Endothelial cell of umbilical vein (primary cell): ENCODE measurements at regions not wholly inside any gene's neighbourhood (a gene's known extent, or its start where the extent isn't known, plus 50 kb on each side); places are given as distances from the start of the nearest gene placed in this dataset.

ENCODE experiments used
- BruUV-seq: library from RNA; stranded (reverse); fragments of 400-500 nt; replicated peaks from 2 replicates; lab custom pipeline; 2021; lab: Mats Ljungman, UMichigan
- CTCF ChIA-PET: fragments of 300-600, 350-600 bp; sonication (Branson Sonifier 250); formaldehyde crosslinking; loops from one replicate; lab custom pipeline; 2021; ENCODE audit warnings: antibody characterized with exemption, inconsistent platforms; lab: Charles Lee
- POLR2A ChIA-PET: fragments of 300-600, 350-600 bp; sonication (Branson Sonifier 250); formaldehyde crosslinking; loops from one replicate; lab custom pipeline; 2021; ENCODE audit warnings: antibody characterized with exemption, inconsistent platforms; lab: Charles Lee
- DNase-seq: peaks from one replicate; pipeline ENCODE4 v3.0.0-alpha.2; 2011; ENCODE audit warnings: low read depth, low spot score
- FAIRE-seq: peaks from 2 replicates; lab custom pipeline; 2011; peaks lifted over from hg19 to GRCh38; lab: Jason Lieb, UNC
- H2AFZ ChIP-seq: 2 replicates; pipeline ENCODE4 v1.6.0; 2012; ENCODE audit warnings: low read depth, low read length, control low read depth, inconsistent platforms
- H3K27ac ChIP-seq: 2 replicates; pipeline ENCODE4 v1.5.1; 2011; ENCODE audit warnings: low read depth, mild to moderate bottlenecking, control low read depth, low read length, moderate library complexity; ENCODE audit not compliant: insufficient read depth
- H3K27me3 ChIP-seq, 2 experiments: 2 replicates each; pipeline versions ENCODE4 v1.6.0 to v1.6.1; 2011; ENCODE audit warnings: low read length in 2 of 2, mixed read lengths in 1 of 2; ENCODE audit not compliant: control insufficient read depth in 2 of 2, insufficient read depth in 2 of 2
- H3K36me3 ChIP-seq, 2 experiments: 2 replicates in 1 of 2; 3 replicates in 1 of 2; pipeline ENCODE4 v1.5.1; 2011; ENCODE audit warnings: low read length in 2 of 2, mild to moderate bottlenecking in 1 of 2, moderate library complexity in 1 of 2; ENCODE audit not compliant: control insufficient read depth in 2 of 2, insufficient read depth in 2 of 2; ENCODE audit errors: extremely low read depth in 1 of 2
- H3K4me1 ChIP-seq: 3 replicates; pipeline ENCODE4 v1.5.1; 2011; ENCODE audit warnings: mild to moderate bottlenecking, low read length; ENCODE audit not compliant: control insufficient read depth, insufficient read depth; ENCODE audit errors: extremely low read depth
- H3K4me2 ChIP-seq: 2 replicates; pipeline ENCODE4 v1.6.1; 2011; ENCODE audit warnings: low read length, control low read depth, mixed read lengths; ENCODE audit not compliant: insufficient read depth
- H3K4me3 ChIP-seq, 3 experiments: fragments of 200-600 bp in 1 of 3; sonication (generic), shearing (Covaris generic) in 1 of 3; replicated peaks in 1 of 3; 2 replicates each; pipeline ENCODE4 v1.5.1; 2011 to 2016; ENCODE audit warnings: control low read depth in 3 of 3, low read length in 3 of 3, mild to moderate bottlenecking in 2 of 3, inconsistent platforms in 1 of 3, low read depth in 1 of 3, moderate library complexity in 1 of 3; ENCODE audit not compliant: insufficient read depth in 1 of 3
- H3K79me2 ChIP-seq: 2 replicates; pipeline ENCODE4 v1.6.0; 2012; ENCODE audit warnings: low read length, inconsistent platforms; ENCODE audit not compliant: control insufficient read depth, insufficient read depth
- H3K9ac ChIP-seq: replicated peaks from 2 replicates; pipeline ENCODE3; 2011; ENCODE audit warnings: low read length, control low read depth; ENCODE audit not compliant: insufficient read depth; ENCODE audit errors: extremely low read depth
- H3K9me1 ChIP-seq: replicated peaks from 3 replicates; pipeline ENCODE4 v1.6.0; 2011; ENCODE audit warnings: mild to moderate bottlenecking, low read length; ENCODE audit not compliant: control insufficient read depth, insufficient read depth; ENCODE audit errors: extremely low read depth
- H3K9me3 ChIP-seq: replicated peaks from 2 replicates; pipeline ENCODE4 v1.5.1; 2012; ENCODE audit warnings: low read length, inconsistent platforms; ENCODE audit not compliant: control insufficient read depth, insufficient read depth
- H4K20me1 ChIP-seq: replicated peaks from 2 replicates; pipeline ENCODE3; 2011; ENCODE audit warnings: mild to moderate bottlenecking, low read length; ENCODE audit not compliant: control insufficient read depth, insufficient read depth; ENCODE audit errors: extremely low read depth
- EZH2 ChIP-seq: IDR thresholded peaks from 2 replicates; pipeline ENCODE4 v1.6.1; 2012; ENCODE audit warnings: borderline replicate concordance, low read depth, mild to moderate bottlenecking, moderate library complexity, low read length, inconsistent platforms; ENCODE audit not compliant: severe bottlenecking
- FOS ChIP-seq: IDR thresholded peaks from 2 replicates; pipeline ENCODE4 v1.6.1; 2011; ENCODE audit warnings: mild to moderate bottlenecking, low read length, moderate library complexity, borderline replicate concordance; ENCODE audit not compliant: insufficient read depth
- GATA2 ChIP-seq: IDR thresholded peaks from 2 replicates; pipeline ENCODE4 v1.7.0; 2011; ENCODE audit warnings: low read depth, mild to moderate bottlenecking, moderate library complexity, mixed read lengths, low read length; ENCODE audit not compliant: insufficient read length, insufficient read depth
- JUN ChIP-seq: IDR thresholded peaks from 2 replicates; pipeline ENCODE4 v1.6.1; 2011; ENCODE audit warnings: borderline replicate concordance, low read depth; ENCODE audit not compliant: insufficient read length, insufficient read depth
- MAX ChIP-seq: IDR thresholded peaks from 2 replicates; pipeline ENCODE4 v1.6.1; 2011; ENCODE audit not compliant: insufficient read depth, insufficient read length
- MYC ChIP-seq: IDR thresholded peaks from one replicate; pipeline ENCODE4 v1.6.1; 2011; ENCODE audit warnings: mild to moderate bottlenecking, low read depth, low read length
- POLR2A ChIP-seq: IDR thresholded peaks from 2 replicates; pipeline ENCODE4 v1.6.1; 2012; ENCODE audit warnings: low read depth, mild to moderate bottlenecking, control low read depth, low read length
- POLR2AphosphoS5 ChIP-seq: IDR thresholded peaks from 2 replicates; pipeline ENCODE4 v1.6.1; 2012; ENCODE audit warnings: low read depth, mild to moderate bottlenecking, control low read depth, low read length, moderate library complexity; ENCODE audit not compliant: insufficient read depth
- dilution Hi-C: fragments of 300-500 bp; cut with MboI; formaldehyde crosslinking; loops from one replicate; pipeline ENCODE4 v1.15.0; 2019; ENCODE audit warnings: low sequenced_read_pairs; ENCODE audit not compliant: extremely low pct_ligation_motif_present
- intact Hi-C: fragments of 100-400 bp; cut with micrococcal nuclease; formaldehyde crosslinking; loops from one replicate; pipeline ENCODE4 v1.10.0; 2022
- TF ChIP-seq, protein P1 (sequence below), 2 donors: IDR thresholded peaks; 1 replicate in 1 of 2; 2 replicates in 1 of 2; pipeline ENCODE4 v1.5.1; 2011; ENCODE audit warnings: low read length in 2 of 2, mild to moderate bottlenecking in 2 of 2, moderate library complexity in 2 of 2, control low read depth in 1 of 2, inconsistent platforms in 1 of 2, low read depth in 1 of 2; ENCODE audit not compliant: insufficient read depth in 1 of 2; ENCODE audit errors: extremely low read depth in 1 of 2

DNA sequence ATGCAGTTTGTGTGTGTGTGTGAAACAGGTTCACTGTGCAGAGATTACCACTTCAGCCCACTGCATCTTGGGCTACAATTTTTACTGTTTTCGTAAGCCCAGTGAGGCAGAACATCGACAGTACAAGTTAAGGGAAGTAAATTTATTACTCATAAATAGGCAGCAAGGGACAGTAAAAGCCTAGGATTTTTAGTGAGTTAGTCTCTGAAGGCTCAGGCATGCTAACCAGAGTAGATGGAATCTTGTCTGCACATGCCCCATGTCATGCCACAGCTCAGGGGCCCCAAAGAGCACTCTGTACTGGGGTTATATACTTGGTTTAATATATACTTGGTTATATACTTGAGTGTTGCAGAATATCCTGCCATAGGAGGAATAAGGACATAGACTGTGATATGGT lies 825.7 kb downstream of the TECRL start:
- Histone ChIP-seq H3K4me3 (no peak overlapping the region), H3K9me3 (no peaks in the 10 kb centered on the region), H3K9me1 (no peaks in the 10 kb centered on the region), H3K27ac (no peak overlapping the region), H3K4me2 (no peak overlapping the region), H3K27me3 (no peaks in the 10 kb centered on the region), H3K36me3 (no peaks in the 10 kb centered on the region), H3K79me2 (no peaks in the 10 kb centered on the region), H2AFZ (no peak overlapping the region), H3K9ac (no peak overlapping the region), H4K20me1 (no peaks in the 10 kb centered on the region), H3K4me1 (no peaks in the 10 kb centered on the region)
- FAIRE-seq: no peak
- dilution Hi-C loops (no loop called here), intact Hi-C loops (no loop called here)
- ChIA-PET POLR2A (no interaction called here), CTCF (no interaction called here)
- no peak for DNase-seq
- TF ChIP-seq MAX (no peak), POLR2A (no peak), MYC (no peak), JUN (no peak), FOS (no peak), POLR2AphosphoS5 (no peak), EZH2 (no peak), GATA2 (no peak)
- TF ChIP-seq, protein P1, sequence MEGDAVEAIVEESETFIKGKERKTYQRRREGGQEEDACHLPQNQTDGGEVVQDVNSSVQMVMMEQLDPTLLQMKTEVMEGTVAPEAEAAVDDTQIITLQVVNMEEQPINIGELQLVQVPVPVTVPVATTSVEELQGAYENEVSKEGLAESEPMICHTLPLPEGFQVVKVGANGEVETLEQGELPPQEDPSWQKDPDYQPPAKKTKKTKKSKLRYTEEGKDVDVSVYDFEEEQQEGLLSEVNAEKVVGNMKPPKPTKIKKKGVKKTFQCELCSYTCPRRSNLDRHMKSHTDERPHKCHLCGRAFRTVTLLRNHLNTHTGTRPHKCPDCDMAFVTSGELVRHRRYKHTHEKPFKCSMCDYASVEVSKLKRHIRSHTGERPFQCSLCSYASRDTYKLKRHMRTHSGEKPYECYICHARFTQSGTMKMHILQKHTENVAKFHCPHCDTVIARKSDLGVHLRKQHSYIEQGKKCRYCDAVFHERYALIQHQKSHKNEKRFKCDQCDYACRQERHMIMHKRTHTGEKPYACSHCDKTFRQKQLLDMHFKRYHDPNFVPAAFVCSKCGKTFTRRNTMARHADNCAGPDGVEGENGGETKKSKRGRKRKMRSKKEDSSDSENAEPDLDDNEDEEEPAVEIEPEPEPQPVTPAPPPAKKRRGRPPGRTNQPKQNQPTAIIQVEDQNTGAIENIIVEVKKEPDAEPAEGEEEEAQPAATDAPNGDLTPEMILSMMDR (IDR thresholded peaks at IDR 0.05; ENCODE audit: extremely low read depth in 1 of 2, insufficient read depth in 1 of 2, low read depth in 1 of 2, low read length in 2 of 2): no peak
- BruUV-seq: no TSS peak
